GM12875 (cell line): ENCODE measurements at regions not wholly inside any gene's neighbourhood (a gene's known extent, or its start where the extent isn't known, plus 50 kb on each side); places are given as distances from the start of the nearest gene placed in this dataset.

ENCODE experiments used
- H3K4me3 ChIP-seq: one replicate; pipeline ENCODE4 v1.5.1; 2011; ENCODE audit warnings: low read depth, low read length, control low read depth
- TF ChIP-seq, protein P1 (sequence below): IDR thresholded peaks from 2 replicates; pipeline ENCODE4 v1.5.1; 2011; ENCODE audit warnings: low read depth, mild to moderate bottlenecking, control low read depth, inconsistent platforms, low read length, moderate library complexity, borderline replicate concordance; ENCODE audit not compliant: insufficient read depth

DNA sequence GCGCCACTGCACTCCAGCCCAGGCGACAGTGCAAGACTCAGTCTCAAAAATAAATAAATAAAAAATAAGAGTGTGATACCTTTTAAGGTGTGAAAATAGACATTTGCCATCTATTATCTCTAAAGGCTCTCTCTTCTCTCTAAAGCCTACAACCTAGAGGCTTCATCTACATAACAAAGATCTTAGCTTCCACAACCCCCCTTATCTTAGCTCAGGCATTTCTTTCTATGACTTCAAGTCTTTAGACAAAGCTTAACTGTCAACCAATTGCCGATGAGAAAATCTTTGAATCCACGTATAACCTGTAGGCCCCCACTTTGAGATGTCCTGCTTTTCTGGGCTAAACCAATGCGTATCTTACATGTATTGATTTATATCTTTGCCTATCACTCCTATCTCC lies 64.9 kb upstream of the ADAMTS19 start:
- no peak overlapping the region for H3K4me3 ChIP-seq
- TF ChIP-seq, protein P1, sequence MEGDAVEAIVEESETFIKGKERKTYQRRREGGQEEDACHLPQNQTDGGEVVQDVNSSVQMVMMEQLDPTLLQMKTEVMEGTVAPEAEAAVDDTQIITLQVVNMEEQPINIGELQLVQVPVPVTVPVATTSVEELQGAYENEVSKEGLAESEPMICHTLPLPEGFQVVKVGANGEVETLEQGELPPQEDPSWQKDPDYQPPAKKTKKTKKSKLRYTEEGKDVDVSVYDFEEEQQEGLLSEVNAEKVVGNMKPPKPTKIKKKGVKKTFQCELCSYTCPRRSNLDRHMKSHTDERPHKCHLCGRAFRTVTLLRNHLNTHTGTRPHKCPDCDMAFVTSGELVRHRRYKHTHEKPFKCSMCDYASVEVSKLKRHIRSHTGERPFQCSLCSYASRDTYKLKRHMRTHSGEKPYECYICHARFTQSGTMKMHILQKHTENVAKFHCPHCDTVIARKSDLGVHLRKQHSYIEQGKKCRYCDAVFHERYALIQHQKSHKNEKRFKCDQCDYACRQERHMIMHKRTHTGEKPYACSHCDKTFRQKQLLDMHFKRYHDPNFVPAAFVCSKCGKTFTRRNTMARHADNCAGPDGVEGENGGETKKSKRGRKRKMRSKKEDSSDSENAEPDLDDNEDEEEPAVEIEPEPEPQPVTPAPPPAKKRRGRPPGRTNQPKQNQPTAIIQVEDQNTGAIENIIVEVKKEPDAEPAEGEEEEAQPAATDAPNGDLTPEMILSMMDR: no peak

DNA sequence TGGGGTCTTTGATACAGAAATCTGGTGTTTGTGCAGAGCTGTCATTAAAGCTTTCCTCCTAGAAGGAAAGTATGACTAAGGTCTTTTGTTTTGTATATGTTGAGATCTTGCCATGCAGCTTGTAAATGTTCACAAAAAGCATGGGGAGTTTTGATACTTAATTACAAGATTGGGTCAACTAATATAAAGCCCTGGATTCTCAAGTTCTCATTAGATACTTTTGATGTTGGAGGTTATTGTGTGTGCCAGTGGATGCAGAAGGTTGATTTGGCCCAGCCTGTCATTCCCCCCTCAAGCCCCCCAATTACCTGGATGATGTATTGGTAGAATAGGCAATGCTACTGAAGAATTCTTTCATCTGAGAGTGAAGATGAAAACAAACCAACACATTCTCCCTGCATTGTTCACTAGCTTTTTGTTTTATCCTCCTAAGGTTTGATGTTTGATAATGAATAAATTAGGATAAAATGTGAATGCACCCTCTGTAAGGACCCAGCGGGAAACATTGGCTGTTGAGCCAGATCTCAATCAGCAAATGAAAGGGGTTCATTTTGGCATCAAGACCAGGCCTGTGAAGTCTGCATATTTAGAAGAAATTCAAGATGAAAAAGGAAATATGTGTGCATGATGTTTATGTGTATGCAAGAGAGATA lies 61.9 kb upstream of the ADAMTS19 start:
- no peak overlapping the region for H3K4me3 ChIP-seq

DNA sequence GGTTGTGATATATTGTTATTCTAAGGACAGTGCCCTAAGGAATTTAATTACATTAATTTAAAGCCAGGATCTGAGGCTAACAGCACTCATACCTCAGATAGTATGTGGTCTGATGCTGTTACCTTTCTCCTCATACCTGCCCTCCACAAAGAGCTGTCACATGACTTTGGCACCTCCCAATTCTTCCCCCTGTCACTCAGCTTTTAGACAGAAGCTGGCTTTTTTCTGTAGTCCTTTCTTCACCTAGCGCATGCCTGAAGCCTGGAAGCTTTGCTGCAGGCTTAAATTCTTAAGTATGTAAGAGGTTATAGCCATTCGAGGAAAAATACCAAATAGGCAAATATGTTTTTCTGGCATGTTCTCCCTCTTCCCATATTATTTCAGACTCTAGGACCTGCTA lies 61.0 kb upstream of the ADAMTS19 start:
- TF ChIP-seq, protein P1: no peak
- no peak overlapping the region for H3K4me3 ChIP-seq

More for the DNA sequence above, 61.9 kb upstream of the ADAMTS19 start:
- TF ChIP-seq, protein P1: no peak

DNA sequence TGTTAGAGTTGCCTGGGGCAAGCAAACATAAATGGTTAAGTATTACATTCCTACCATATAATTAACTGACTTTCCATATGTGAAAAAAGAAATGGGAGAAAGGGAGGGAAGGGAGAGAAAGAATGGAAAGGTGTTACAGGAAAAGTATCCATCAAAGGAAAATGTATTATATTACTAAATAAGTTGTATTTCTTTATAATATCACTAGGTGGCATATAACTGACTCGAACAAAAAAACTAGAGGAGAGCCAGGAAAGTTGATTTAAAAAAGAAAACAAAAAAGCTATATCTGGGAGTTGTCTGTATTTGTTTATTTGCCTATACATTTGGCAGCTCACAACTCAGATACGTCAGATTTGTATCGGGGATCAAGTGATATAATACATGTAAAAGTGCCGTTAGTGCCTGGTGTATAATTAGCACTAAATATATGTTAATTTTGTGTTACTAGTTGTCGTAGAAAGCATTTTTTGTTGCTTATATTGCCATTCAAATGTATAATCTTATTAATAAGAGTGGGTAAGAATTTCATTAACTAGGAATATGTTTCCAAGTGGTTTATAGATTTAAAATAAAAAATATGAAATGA lies 59.6 kb upstream of the ADAMTS19 start:
- TF ChIP-seq, protein P1: no peak
- H3K4me3 ChIP-seq: no peak overlapping the region

DNA sequence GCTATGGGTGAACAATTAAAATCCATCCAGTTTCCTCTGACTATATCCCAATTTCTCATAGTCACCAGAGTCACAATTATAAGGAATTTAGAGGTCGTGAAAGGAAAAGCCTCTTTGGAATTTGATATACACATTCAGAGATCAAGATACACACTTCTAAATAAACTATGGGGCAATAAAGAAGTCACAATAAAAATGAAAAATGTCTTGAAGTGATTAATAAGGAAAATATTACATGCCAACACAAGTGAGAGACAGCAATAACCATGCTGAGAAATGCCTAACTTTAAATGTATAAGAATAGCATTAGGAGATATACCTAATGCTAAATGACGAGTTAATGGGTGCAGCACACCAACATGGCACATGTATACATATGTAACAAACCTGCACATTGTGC lies 54.9 kb upstream of the ADAMTS19 start:
- no peak overlapping the region for H3K4me3 ChIP-seq
- TF ChIP-seq, protein P1: no peak

DNA sequence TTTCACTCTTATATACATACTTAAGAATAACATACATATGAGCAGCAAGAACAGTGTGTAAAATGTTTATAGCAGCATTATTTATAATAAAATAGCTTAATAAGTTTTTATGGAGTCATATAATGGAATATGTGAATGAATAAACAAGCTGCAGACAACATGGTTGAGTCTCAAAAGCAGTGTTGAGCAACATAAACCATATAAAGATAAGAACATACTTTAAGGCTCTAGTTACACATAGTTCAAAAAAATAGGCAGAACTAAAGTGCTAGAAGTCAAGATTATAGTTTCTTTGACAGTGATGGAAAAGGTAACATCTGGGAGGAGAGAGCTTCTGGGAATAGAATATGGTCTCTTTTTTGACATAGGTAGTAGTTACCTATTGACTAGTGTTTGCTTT lies 53.7 kb upstream of the ADAMTS19 start:
- TF ChIP-seq, protein P1: no peak
- no peak overlapping the region for H3K4me3 ChIP-seq
